ENCODE measurements at regions not wholly inside any gene's neighbourhood (a gene's known extent, or its start where the extent isn't known, plus 50 kb on each side); places are given as distances from the start of the nearest gene placed in this dataset.

DNA sequence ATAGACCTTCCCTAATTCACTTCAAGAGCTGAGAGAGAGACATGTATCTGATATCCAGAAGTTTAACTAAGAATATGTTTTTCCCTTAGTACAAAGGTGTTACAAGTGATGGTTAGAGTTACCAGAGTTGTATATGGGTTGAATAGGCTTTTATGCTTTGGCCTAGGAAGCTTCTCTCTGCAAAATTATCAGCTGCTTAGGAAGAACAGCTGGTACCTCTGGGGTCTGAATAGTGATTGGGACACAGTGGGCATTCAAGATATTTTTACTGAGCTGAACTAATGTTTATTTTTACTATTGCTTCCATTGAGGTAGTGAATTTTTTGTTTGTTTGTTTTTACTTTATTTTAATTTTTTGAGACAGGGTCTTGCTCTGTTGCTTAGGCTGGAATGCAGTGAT, 67.6 kb upstream of the BASP1 start:
- DNase-seq (no peak), ATAC-seq (no peak)
- intact Hi-C loops (cut with DNase I, micrococcal nuclease): no loop called here

GRCh38 chr5:17150531-17150930, 66.9 kb upstream of the BASP1 start:
- ATAC-seq: no peak
- intact Hi-C loops (cut with DNase I, micrococcal nuclease): no loop called here
- no peak for DNase-seq

DNA sequence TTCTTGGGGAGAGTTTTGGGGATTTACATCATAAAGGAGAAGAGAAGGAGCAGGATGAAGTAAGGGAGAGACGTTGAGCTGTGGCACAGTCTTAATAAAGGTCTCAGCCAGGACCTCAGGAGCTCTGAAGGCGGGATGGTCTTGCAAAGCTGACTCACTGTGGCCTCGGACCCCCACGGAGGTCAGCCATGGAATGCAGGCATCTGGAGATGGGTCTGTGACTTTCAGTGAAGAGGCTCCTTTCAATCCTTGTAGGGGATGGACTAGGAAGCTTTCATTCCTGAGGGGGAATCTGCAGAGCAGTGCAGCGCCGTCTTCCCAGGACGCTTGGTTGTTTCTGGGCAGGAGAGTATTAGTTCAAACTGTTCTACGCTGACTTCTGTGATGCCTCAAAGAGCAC, 65.7 kb upstream of the BASP1 start:
- DNase-seq (no peak), ATAC-seq (no peak)
- intact Hi-C loops (cut with DNase I, micrococcal nuclease): no loop called here

GRCh38 chr5:17154211-17154996, 63.0 kb upstream of the BASP1 start:
- no peak for DNase-seq
- peak; percentile 57 for ATAC-seq
- intact Hi-C loops (cut with DNase I, micrococcal nuclease): no loop called here

GRCh38 chr5:17156463-17156862, 61.0 kb upstream of the BASP1 start:
- no peak for ATAC-seq
- intact Hi-C loops (cut with DNase I, micrococcal nuclease): no loop called here
- DNase-seq: no peak

DNA sequence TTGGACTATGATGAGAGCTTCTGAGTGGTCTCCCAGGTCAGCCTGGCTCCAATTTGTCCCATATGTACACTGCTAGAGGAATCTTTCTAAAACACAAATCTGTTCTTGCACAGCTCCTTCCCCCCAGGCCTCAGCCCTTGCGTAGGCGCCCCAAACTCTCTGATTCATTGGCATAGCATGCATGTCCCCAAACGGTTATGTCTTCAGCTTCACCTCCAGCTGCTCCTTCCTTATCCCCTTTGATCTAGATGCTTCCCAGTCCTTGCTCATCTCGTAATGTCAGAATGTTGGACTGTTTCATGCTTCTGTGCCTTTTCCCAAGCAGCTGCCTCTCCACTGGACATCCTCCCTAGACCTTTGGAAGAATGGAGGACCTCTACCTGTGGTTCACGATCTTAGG, 60.1 kb upstream of the BASP1 start:
- no peak for DNase-seq
- intact Hi-C loops (cut with DNase I, micrococcal nuclease): no loop called here
- no peak for ATAC-seq

GRCh38 chr5:17157916-17158529, 59.4 kb upstream of the BASP1 start:
- DNase-seq (peak; percentile 37 to 60), ATAC-seq (peak; percentile 82)
- intact Hi-C loops (cut with DNase I, micrococcal nuclease): no loop called here

DNA sequence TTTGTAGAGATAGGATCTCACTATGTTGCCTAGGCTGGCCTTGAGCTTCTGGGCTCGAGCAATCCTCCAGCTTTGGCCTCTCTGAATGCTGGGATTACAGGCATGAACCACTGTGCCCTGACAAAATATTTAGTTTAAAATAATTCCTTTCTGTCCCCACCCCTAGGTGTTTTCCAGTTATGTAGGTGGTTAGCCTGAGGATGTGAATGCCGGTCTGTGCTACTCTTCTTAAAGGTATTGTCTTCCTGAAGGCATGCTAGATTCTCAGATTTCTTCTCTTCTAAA, 56.7 kb upstream of the BASP1 start:
- DNase-seq (no peak), ATAC-seq (no peak)
- intact Hi-C loops (cut with DNase I, micrococcal nuclease): no loop called here

DNA sequence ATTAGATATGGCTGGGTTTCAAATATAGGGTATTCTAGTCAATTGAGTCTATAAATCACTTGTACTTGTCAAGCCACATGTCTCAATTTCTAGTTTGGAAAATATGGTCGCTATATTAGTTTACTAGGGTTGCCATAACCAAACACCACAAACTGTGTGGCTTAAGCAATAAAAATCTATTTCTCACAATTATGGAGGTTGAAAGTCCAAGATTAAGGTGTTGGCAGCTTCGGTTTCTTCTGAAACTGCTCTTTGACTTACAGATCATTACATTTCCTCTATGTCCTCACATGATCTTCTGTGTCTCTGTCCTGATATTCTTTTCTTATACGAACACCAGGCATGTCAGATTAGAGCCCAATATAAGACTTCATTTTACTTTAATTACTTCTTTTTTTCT, 55.8 kb upstream of the BASP1 start:
- intact Hi-C loops (cut with DNase I, micrococcal nuclease): no loop called here
- peak; percentile 90 for ATAC-seq
- no peak for DNase-seq

DNA sequence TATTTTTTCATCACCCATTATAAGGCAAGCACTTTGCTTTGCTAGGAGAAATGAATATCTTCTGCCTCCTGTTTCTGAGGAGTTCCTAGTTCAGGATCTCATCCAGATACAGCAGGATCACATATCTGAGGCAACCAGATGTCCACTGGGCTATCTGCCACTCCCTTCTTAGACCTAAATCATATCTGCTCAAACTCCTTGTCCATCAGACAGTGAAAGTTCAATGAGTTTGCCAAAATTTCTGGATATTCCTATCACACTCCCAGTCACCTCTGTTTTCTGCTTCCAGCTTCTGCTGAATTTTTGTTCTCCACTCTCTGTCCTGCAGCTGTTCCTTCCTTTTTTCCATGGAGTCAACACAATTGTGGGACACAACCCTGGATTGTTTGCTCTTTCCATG, 54.2 kb upstream of the BASP1 start:
- intact Hi-C loops (cut with DNase I, micrococcal nuclease): no loop called here
- no peak for ATAC-seq
- DNase-seq: no peak

DNA sequence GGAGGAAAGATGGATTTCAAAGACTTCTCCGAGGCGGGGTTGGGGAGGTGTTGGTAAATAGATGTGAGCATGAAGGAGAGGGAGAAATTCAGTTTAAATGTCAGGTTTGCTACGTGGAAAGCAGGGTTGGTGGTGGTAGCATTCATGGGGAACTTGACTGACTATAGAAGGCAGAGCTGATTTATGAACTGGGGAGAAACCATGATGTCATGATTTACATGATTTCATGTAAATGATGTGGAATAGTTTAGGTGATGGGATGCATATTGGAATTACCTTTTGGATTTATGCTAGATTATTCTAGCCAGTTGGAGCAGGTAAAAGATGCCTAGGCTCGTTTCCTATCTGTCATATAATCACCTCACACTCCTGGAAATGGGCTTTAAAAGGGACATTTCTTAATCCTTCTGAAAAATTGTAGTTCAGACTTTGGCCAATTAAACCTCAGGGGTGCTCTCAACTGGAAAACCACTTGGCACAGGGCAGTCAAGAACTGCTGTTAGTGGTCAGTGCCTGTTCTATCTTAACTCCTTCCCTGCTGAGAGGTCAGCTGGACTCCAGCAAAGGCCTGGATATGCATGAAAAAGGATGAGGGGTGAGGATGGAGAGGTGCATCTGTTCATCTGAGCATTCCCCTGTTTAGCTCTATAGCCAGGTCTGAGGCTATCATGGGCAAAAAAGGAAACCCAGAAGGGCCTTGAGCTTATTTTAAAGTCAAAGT, 50.1 kb upstream of the BASP1 start:
- intact Hi-C loops (cut with DNase I, micrococcal nuclease): no loop called here
- ATAC-seq: no peak
- no peak for DNase-seq
